HG03175 (cell line): ENCODE measurements at regions not wholly inside any gene's neighbourhood (a gene's known extent, or its start where the extent isn't known, plus 50 kb on each side); places are given as distances from the start of the nearest gene placed in this dataset.

Experiments
- ATAC-seq: cut with Tn5 transposase; IDR thresholded peaks from one replicate; pipeline ENCODE4 v1.9.1; 2021; ENCODE audit warnings: mild to moderate bottlenecking, moderate library complexity; ENCODE audit not compliant: unreplicated experiment

- ATAC-seq = no peak
These were observed 106.7 kb upstream of the SDK2 start for GRCh38 chr17:73750975-73751374.

GRCh38 chr17:73753751-73754496, 109.7 kb upstream of the SDK2 start:
- ATAC-seq = no peak

- ATAC-seq = no peak
These were observed 110.7 kb upstream of the SDK2 start for GRCh38 chr17:73754886-73755400.

- ATAC-seq = no peak
These were observed 113.2 kb upstream of the SDK2 start for GRCh38 chr17:73757420-73757819.

- no peak for ATAC-seq
These were observed 114.0 kb upstream of the SDK2 start for GRCh38 chr17:73758245-73758644.

- no peak for ATAC-seq
These were observed 115.1 kb upstream of the SDK2 start for GRCh38 chr17:73759324-73759723.

- ATAC-seq = no peak
These were observed 115.6 kb upstream of the SDK2 start for GRCh38 chr17:73759734-73760438.

- ATAC-seq = no peak
These were observed 116.2 kb upstream of the SDK2 start for GRCh38 chr17:73760439-73760758.

- no peak for ATAC-seq
These were observed 121.7 kb upstream of the SDK2 start for GRCh38 chr17:73765824-73766563.

- ATAC-seq = no peak
These were observed 123.5 kb upstream of the SDK2 start for GRCh38 chr17:73767696-73768095.

GRCh38 chr17:73768691-73769090, 124.4 kb upstream of the SDK2 start:
- ATAC-seq = no peak

GRCh38 chr17:73769479-73769878, 125.2 kb upstream of the SDK2 start:
- ATAC-seq = no peak

GRCh38 chr17:73770115-73770848, 126.0 kb upstream of the SDK2 start:
- no peak for ATAC-seq

GRCh38 chr17:73770849-73771229, 126.6 kb upstream of the SDK2 start:
- no peak for ATAC-seq

- ATAC-seq = no peak
These were observed 128.0 kb upstream of the SDK2 start for GRCh38 chr17:73772107-73772705.

- no peak for ATAC-seq
These were observed 129.5 kb upstream of the SDK2 start for GRCh38 chr17:73773702-73774101.

GRCh38 chr17:73774852-73775251, 130.6 kb upstream of the SDK2 start:
- no peak for ATAC-seq

- ATAC-seq = no peak
These were observed 132.3 kb upstream of the SDK2 start for GRCh38 chr17:73776351-73777130.

- ATAC-seq = no peak
These were observed 132.8 kb upstream of the SDK2 start for GRCh38 chr17:73777131-73777449.

- ATAC-seq = no peak
These were observed 138.0 kb upstream of the SDK2 start for GRCh38 chr17:73782231-73782630.
